ENCODE measurements at regions not wholly inside any gene's neighbourhood (a gene's known extent, or its start where the extent isn't known, plus 50 kb on each side); places are given as distances from the start of the nearest gene placed in this dataset.

GRCh38 chr4:108417923-108418322 lies 202.5 kb upstream of the RPL34 start:
- TF ChIP-seq CTCF (IDR thresholded peaks at IDR 0.05; ENCODE audit: insufficient read depth, low read length, poor library complexity, severe bottlenecking) (no peak), EZH2phosphoT487 (conservative IDR thresholded peaks at IDR 0.05; ENCODE audit: low read length) (no peak)

Data from SU-DHL-6 (cell line).